Lung (tissue), 11 donors: ENCODE measurements at regions not wholly inside any gene's neighbourhood (a gene's known extent, or its start where the extent isn't known, plus 50 kb on each side); places are given as distances from the start of the nearest gene placed in this dataset.

Experiments
- ATAC-seq: fragments of 200-7000 bp; cut with Tn5 transposase; one replicate; pipeline ENCODE4 v1.9.1; 2020; ENCODE audit warnings: moderate number of reproducible peaks; ENCODE audit not compliant: insufficient read depth, low FRiP score
- DNase-seq, 3 donors: peaks; one replicate each; pipeline ENCODE4 v3.0.0-alpha.2; 2013 to 2017
- H3K27ac ChIP-seq, 2 donors: one replicate each; pipeline ENCODE4 v1.5.1; 2013; ENCODE audit warnings: mild to moderate bottlenecking in 2 of 2, moderate library complexity in 2 of 2, control low read depth in 1 of 2, inconsistent platforms in 1 of 2, low read depth in 1 of 2, low read length in 1 of 2
- H3K27me3 ChIP-seq, 3 donors: one replicate each; pipeline ENCODE4 v1.5.1; 2013; ENCODE audit warnings: low read length in 2 of 3; ENCODE audit not compliant: control insufficient read depth in 3 of 3, insufficient read depth in 3 of 3
- H3K36me3 ChIP-seq, 4 donors: one replicate each; pipeline ENCODE4 v1.5.1; 2013; ENCODE audit warnings: low read length in 4 of 4, mild to moderate bottlenecking in 1 of 4, moderate library complexity in 1 of 4; ENCODE audit not compliant: control insufficient read depth in 4 of 4, insufficient read depth in 4 of 4
- H3K4me1 ChIP-seq, 5 donors: one replicate each; pipeline ENCODE4 v1.5.1; 2013; ENCODE audit warnings: low read length in 5 of 5, mild to moderate bottlenecking in 2 of 5, moderate library complexity in 1 of 5; ENCODE audit not compliant: control insufficient read depth in 5 of 5, insufficient read depth in 5 of 5
- H3K4me3 ChIP-seq: one replicate; pipeline ENCODE4 v1.5.1; 2013; ENCODE audit warnings: mild to moderate bottlenecking, control low read depth, moderate library complexity
- H3K9ac ChIP-seq, 2 donors: one replicate each; pipeline ENCODE4 v1.5.1; 2013; ENCODE audit warnings: low read length in 2 of 2, control low read depth in 1 of 2; ENCODE audit not compliant: insufficient read depth in 1 of 2
- H3K9me3 ChIP-seq, 4 donors: one replicate each; pipeline ENCODE4 v1.5.1; 2013; ENCODE audit warnings: low read length in 3 of 4, mild to moderate bottlenecking in 1 of 4, moderate library complexity in 1 of 4; ENCODE audit not compliant: control insufficient read depth in 4 of 4, insufficient read depth in 3 of 4
- CTCF ChIP-seq: IDR thresholded peaks from 2 replicates; pipeline ENCODE4 v1.5.1; 2012; ENCODE audit warnings: mild to moderate bottlenecking; ENCODE audit errors: control extremely low read depth, extremely low read depth
- WGBS, 2 donors: extraction: QIAGEN DNeasy Blood & Tissue Kit; methylation state at CpG; one replicate each; pipeline ENCODE4 v1.1.7; 2013; 5-methylcytosine and 5-hydroxymethylcytosine counted together
- donor health status: control.
- donor health status: control.
- donor health status: Bipolar disorder and iron deficiency.
- donor health status: healthy.
- donor health status: DM: yes; HTN: yes; CAD: no.

GRCh38 chr2:120566331-120567035, 169.2 kb upstream of the GLI2 start:
- Histone ChIP-seq H3K36me3 (no peaks in the 10 kb centered on the region), H3K27ac (peak overlapping the region in 1 of 2 donors; percentile 74), H3K4me3 (no peak overlapping the region), H3K9ac (no peak overlapping the region), H3K4me1 (peaks cover 0 to 7% (median 0%) of the 10 kb centered on the region in 5 donors), H3K9me3 (no peaks in the 10 kb centered on the region), H3K27me3 (peaks cover 0 to 6% (median 0%) of the 10 kb centered on the region in 3 donors)
- 69 to 79% methylated on average over 21 of the region's 21 CpGs for WGBS, 2 donors
- ATAC-seq = no peak
- peak; percentile 31 to 43 (median 42) for DNase-seq
- TF ChIP-seq CTCF = no peak

- peaks cover 0 to 7% (median 0%) of the 10 kb centered on the region in 5 donors for H3K4me1 ChIP-seq
- DNase-seq (no peak), ATAC-seq (no peak)
- H3K9me3 ChIP-seq = no peaks in the 10 kb centered on the region
- no peak overlapping the region for H3K4me3 ChIP-seq
- H3K9ac ChIP-seq = no peak overlapping the region
- 91 to 93% methylated on average over 2 of the region's 2 CpGs for WGBS, 2 donors
- TF ChIP-seq CTCF = no peak
- peak overlapping the region in 1 of 2 donors; percentile 49 for H3K27ac ChIP-seq
- H3K36me3 ChIP-seq = no peaks in the 10 kb centered on the region
- H3K27me3 ChIP-seq = peaks cover 0 to 8% (median 0%) of the 10 kb centered on the region in 3 donors
Observed at GRCh38 chr2:120567128-120567527, 168.5 kb upstream of the GLI2 start.

- no peak for TF ChIP-seq CTCF
- ATAC-seq = no peak
- WGBS, 2 donors = 84 to 88% methylated on average over 10 of the region's 10 CpGs
- no peak overlapping the region for H3K27ac ChIP-seq
- H3K4me3 ChIP-seq = no peak overlapping the region
- no peak overlapping the region for H3K9ac ChIP-seq
- no peak for DNase-seq
- H3K27me3 ChIP-seq = peaks cover 0 to 2% (median 0%) of the 10 kb centered on the region in 3 donors
- H3K36me3 ChIP-seq = no peaks in the 10 kb centered on the region
- H3K9me3 ChIP-seq = no peaks in the 10 kb centered on the region
- H3K4me1 ChIP-seq = peaks cover 0 to 7% (median 0%) of the 10 kb centered on the region in 5 donors
Observed at GRCh38 chr2:120568089-120568974, 167.3 kb upstream of the GLI2 start.
